Fibroblast of the conjunctiva (primary cell): ENCODE measurements at regions not wholly inside any gene's neighbourhood (a gene's known extent, or its start where the extent isn't known, plus 50 kb on each side); places are given as distances from the start of the nearest gene placed in this dataset.

Source experiments
- DNase-seq: peaks from one replicate; pipeline ENCODE4 v3.0.0-alpha.2; 2010; ENCODE audit warnings: low read depth

DNA sequence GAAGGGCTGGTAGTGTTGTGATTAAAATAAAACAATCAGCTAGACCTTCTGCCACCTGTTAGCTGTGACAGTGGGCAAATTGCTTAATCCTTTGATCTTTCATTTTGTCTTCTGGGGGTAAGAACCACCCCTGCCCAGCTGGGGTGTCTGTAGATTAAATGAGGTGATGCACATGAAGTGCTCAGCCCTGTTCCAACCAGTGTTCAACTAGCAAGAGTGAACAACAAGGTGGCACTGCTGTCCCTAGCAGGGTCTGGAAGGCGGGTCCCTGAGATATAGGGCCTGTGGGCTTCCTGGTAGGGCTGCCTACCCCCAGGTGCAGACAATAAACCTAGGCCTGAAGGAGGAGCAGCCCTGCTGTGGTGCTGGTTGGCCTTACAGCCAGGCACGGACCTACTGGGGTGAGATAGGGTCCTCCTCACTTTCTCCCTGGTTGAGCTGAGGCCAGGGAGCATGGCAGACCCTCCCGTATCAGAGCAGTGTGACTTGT, 60.6 kb downstream of the ARL6IP4 start:
- DNase-seq: no peak

DNA sequence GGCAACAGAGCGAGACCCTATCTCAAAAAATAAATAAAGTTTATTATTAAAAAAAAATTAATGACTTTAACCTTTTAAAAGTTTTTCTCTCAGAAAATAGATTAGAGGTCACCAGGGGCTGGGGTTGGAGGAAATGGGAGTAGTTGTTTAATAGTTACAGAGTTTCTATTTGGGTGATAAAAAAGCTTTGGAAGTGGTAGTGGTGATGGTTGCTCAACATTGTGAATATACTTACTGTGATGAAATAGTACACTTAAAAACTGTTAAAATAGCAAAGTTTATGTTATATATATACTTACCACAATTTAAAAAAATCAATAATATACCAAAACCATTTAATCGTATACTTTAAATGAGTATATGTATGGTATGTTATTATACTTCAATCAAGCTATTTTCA, 59.6 kb downstream of the ARL6IP4 start:
- no peak for DNase-seq

DNA sequence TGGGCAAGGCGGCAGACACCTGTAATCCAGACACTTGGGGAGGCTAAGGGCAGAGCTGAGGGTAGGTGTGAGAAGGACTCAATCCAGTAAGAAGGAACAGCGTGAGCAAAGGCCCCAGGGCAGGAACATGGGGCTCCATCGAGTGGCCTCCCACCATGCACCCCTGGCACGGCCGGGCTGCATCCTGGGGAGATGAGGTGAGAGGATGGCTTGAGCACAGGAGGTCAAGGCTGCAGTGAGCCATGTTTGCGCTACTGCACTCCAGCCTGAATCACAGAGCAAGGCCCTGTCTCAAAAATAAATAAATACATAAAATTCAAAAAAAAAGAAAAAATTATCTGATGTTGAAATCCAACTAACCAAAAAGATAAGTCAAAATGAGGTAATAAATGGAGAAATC, 58.5 kb downstream of the ARL6IP4 start:
- no peak for DNase-seq

DNA sequence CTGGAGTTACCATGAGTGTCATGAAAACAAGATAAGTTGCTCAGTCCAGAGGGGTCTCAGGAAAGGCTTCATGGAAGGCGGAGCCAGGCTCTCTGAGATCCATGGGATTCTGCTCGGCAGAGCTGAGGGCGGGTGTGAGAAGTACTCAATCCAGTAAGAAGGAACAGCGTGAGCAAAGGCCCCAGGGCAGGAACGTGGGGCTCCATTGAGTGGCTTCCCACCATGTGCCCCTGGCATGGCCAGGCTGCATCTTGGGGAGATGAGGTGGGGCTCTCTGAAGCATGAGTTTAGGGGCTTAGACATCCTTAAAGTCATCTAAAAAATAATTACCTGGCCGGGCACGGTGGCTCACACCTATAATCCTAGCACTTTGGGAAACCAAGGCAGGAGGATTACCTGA, 58.0 kb downstream of the ARL6IP4 start:
- DNase-seq: no peak

DNA sequence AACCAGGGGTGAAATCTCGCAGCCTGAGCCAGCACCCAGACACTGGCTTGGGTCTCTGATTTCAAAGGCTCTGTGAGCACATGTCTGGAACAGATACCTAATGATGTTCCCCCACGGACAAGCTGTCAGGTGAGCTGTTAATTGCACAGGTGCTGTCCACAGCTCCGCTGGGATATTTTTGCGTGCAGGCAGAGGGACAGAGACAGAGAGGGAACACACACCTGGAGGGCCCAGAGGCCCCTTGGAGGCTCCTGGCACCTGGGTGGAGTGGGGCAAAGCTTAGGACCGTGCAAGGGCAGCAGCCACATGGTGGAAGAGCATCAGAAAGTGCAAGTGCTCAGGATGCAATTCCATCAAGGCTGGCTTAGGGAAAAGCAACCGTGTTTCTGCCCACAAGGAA, 57.3 kb downstream of the ARL6IP4 start:
- DNase-seq: no peak

DNA sequence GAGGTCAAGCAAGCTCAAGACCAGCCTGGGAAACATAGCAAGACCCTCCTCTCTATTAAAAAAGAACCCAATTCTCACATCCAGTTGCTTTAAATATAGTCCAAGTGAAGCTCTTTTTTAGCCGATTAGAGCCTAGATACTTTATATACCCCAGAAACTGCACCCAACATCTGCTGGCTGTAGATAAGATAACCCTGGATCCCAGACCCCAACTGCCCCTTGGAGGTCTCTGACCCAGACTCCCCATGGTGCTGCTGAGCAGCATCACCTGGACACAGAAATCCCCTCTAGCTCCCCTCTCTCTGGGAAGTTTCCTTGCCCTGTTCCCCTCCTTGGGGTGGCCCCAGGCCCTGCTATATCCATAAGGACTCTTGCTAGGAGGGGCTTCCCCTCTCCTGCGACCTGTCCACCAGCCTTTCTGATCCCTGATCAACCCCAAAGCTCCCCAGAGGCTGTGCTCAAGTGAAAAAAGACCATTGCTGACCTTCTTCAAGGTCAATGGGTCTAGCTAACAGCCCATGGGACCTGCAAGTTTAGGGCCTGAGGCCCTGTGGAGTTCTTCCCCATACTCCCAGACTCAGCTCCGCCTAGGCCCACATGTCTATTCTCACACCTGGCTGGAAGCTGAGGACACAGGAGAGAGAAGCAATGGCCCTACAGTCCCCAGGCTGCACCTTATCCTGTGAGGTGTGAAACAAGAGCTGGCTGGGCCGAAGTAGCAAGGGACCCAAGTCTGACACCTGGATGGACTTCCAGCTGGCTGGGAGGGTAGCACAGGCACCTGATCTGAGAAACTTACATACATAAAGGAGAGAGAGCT, 56.2 kb downstream of the ARL6IP4 start:
- no peak for DNase-seq

DNA sequence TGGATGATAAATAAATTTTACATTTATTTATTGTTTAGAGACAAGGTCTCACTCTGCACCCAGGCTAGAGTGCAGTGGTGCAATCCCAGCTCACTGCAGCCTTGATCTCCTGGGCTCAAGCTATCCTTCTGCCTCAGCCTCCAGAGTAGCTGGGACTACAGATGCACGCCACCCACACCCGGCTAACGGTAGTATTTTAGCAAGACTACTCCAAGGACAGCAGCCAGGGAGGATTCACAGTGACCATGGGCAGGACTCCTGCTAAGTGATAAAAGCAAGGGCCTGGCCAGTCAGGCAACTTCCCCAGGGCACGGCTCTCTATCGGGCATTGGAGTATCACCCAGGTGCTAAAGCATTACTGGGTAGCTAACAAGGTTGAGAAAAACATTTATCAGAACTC, 55.4 kb downstream of the ARL6IP4 start:
- DNase-seq: no peak

DNA sequence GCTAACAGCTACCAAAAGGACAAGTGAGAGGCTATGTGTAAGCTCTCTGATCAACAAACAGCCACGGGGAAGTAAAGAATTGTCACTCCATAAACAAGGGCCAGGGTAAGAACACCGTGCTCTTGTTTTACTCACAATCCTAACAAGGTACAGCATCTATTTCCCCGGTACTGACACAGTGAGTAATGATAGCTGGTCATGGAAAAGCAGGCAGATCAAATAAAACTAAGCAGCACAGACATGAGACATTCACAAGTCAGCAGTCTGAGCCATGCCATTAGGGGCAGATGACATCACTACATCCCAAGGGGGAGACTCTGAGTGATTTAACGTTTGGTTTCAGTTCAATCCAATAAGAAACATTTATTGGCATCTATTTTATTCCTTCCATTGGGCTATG, 54.4 kb downstream of the ARL6IP4 start:
- no peak for DNase-seq

DNA sequence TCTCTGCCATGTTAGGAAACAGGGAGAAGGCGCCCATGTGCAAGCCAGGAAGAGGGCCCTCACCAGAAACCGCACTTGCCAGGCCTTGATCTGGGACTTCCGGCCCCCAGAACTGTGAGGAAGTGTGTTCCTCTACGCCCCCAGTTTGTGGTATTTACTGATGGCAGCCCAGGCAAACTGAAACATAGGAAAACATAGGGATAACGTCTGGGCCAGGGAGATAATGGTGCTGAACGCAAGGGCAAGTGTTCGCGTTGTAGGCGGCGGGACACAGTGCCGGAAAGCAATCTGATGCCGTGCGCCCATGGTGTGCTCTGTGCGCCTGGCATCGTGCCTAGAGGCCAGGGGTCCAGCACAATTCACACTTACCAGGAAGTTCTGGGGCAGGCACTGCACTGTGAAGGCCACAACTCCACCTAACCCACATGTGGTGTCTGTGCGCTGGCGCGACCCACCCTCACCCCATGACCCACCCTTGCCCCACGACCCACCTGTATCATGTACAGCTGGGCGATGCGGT, 53.6 kb downstream of the ARL6IP4 start:
- DNase-seq: no peak

DNA sequence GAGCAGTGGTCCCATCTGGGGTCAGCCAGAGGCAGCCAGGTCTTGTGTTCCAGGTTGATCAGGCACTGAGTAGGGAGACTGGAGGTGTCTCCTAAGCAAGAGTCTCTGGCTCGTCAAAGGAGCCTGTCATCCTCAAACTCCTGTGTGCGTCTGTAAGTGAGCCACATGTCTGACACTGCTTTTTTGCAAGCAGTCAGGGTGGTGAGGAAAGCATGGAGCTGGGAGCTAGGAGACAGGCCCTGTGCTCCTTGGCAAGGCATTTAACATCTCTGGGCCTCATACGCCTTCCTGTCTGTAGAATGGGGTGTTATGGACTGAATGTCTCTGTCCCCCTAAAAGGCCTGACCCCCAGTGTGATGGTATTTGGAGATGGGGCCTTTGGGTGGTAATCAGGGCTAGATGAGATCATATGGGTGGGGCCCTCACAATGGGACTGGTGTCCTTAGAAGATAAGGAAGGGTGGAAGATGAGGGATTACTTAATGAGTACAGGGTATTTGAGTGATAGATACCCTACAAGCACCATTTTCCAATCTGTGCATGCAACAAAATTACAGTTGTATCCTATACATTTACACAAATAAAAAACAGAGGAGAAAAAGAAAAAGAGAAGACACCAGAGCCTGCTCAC, 53.0 kb downstream of the ARL6IP4 start:
- DNase-seq: no peak

DNA sequence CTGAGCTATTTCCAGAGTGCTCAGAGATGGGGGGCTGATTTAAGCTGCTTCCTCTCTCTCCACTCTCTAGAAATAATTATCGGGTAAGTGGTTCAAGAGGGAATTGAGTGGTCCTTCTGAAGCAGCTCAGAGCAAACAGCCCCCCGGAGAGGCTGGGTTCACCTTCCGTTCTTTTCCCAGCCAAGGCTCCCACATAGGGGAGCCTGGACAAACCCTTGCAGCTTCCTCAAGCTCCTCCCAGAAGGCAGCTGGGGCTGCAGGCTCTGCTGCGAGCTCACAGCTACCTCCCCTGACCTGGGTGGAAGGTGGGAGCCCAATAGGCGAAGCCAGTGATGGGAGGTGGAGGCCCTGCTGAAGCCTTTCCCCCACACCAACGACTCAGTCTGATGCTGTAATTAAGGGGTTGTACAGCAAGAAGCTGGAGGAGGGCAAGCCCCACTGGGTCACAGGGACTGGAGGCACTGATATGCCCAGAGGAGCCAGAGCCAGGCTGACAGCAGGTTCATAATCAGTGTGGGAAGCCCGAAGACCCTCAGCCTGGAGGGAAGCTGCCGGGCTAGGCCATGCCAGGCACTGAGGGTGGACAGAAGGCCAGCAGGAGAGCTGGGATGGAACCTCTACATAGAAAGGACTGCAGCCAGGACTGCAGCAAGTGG, 52.4 kb downstream of the ARL6IP4 start:
- DNase-seq: no peak
